Amygdala (tissue), 56 donors: ENCODE measurements at regions not wholly inside any gene's neighbourhood (a gene's known extent, or its start where the extent isn't known, plus 50 kb on each side); places are given as distances from the start of the nearest gene placed in this dataset.
"Not testable (repeated sequence)": the region's sequence is repeated elsewhere in the genome, so short reads cannot be mapped to it uniquely, and the experiment has no call there.

Experiments used
- DNase-seq, 56 donors: peaks; one replicate each; lab custom pipeline; 2025; lab: John Stamatoyannopoulos, UW

DNA sequence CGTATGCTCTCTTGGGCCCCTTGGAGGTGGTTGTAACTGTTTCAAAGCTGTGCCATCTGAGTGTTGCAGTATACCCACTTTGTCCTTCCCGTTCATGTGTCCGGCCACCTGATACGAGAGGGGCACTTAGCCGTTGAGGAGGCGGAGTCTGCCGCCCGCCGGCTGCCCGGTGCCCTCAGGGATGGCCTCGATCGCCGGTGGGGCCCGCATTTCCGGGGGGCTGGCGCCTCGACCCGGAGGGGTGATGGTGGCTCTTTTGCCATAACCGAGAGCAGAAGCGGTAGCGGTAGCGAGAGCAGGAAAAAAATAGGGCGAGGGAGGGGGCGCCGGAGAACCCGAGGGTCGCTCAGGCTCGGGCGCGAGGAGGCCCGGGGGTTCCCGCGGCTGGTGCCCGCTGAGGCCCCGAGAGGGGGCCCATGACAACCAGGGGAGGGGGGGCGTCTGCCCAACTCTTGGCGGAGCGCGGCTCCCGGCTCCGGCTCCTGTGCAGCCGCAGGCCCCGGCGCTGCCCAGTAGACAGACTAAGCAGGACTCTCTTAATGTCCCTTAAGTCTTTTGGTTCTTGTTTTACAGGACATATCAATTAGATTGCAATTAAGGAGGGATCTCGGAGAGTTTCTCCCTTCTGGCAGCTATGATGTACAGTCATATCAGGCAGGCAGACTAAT is 342.7 kb upstream of the SGCG start:
- no peak for DNase-seq

DNA sequence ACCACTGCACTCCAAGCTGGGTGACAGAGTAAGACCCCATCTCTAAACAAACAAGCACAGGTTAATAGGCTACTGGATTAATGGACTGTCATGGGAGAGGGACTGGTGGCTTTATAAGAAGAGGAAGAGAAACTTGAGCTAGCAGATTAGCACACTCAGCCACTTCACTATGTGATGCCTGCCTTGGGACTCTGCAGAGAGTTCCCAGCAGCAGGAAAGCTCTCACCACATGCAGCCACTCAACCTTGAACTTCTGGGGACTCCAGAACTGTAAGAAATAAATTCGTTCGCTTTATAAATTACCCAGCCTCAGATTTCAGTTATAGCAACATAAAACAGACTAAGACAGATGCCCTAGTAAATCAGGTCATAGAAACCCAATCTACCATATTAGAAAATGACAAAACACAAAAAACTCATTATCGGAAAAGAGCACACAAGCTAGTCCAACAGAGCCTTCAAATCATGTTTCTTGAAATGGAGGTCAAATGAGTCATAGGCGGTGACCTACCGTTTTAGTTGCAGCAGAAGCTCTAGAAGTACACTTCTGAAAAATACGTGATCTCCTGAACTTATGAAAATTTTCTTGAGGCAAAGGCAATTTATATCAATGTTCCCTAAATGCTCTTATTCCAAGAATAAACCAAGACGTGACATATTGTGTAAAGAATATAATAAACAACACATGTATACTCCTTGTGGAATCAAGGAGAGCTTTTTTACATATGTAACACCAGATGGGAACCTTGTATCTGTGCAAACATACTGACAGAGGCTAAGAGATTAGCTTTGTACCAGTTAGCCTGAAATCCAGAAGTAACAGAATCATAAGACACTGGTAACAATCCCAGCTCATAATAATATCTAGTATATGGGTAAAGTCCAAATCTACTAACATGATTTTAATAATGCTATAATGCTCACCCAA is 340.9 kb upstream of the SGCG start:
- DNase-seq = no peak

DNA sequence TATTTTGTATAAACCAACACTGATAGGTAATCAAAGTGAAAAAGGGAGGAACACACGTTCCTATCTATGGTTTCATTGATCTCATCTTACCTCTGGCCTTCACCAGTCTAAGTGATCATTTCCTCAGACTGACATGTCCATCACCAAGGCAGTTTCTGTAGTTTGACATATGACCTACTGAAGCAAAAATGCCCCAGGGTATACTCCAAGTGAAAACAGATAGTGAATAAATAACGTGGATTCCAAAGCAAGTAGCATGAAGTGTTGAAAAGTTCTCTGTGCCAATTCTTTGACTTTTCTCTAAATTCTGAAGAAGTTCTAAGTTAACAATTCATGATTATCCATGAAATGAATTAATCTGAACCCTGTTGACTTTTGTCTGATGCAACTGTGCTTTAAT is 334.2 kb upstream of the SGCG start:
- DNase-seq = no peak

DNA sequence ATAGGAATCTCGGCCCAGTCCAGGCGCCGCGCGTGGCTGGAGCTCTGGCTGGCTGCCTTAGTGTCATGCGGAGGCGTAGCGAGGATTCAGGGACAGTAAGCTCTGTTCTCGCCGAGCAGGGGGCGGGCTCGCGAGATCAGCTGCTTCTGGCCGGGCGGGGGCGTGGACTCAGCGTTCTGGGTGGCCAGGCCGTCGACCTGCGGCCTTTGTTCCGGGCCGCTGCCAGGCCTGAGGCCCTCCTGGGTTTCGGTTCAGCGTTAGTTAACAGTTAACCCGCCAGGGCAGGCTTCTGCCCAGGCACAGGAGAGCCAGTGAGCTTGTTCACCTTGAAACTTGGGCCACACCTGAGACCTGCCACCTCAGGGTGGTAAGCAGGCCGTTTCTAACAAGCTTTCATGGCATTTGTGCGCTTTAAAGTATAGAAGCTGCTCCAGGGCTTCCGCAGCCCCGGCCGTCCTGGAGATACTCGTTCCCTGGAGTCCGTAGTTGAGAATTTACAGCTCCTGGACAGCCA is 332.2 kb upstream of the SGCG start:
- DNase-seq = no peak

DNA sequence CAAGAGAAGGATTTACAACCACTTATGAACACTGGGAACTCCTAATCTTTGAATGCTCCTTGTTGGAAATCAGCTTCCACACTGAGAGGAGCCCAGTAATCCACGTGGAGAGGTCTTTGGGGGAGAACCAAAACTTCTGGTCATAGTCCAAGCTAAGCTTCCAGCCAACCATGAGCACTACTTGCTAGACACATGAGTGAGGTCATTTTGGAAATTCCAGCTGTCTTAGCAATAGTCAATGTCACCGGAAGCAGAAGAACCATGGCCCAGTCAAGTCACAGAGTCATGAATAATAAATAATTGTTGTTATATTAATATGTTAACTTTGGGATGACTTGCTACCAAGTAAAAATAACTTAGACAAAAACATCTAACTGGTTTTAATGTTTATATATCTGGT is 324.9 kb upstream of the SGCG start:
- DNase-seq = no peak

DNA sequence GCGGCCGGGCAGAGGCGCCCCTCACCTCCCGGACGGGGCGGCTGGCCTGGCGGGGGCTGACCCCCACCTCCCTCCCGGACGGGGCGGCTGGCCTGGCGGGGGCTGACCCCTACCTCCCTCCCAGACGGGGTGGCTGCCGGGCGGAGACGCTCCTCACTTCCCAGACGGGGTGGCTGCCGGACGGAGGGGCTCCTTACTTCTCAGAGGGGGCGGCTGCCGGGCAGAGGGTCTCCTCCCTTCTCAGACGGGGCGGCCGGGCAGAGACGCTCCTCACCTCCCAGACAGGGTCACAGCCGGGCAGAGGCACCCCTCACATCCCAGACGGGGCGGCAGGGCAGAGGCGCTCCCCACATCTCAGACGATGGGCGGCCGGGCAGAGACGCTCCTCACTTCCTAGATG is 321.8 kb upstream of the SGCG start:
- DNase-seq = not testable (repeated sequence)

DNA sequence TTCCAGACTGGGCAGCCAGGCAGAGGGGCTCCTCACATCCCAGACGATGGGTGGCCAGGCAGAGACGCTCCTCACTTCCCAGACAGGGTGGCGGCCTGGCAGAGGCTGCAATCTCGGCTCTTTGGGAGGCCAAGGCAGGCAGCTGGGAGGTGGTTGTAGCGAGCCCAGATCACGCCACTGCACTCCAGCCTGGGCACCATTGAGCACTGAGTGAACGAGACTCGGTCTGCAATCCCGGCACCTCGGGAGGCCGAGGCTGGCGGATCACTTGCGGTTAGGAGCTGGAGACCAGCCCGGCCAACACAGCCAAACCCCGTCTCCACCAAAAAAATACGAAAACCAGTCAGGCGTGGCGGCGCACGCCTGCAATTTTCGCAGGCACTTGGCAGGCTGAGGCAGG is 321.4 kb upstream of the SGCG start:
- not testable (repeated sequence) for DNase-seq

DNA sequence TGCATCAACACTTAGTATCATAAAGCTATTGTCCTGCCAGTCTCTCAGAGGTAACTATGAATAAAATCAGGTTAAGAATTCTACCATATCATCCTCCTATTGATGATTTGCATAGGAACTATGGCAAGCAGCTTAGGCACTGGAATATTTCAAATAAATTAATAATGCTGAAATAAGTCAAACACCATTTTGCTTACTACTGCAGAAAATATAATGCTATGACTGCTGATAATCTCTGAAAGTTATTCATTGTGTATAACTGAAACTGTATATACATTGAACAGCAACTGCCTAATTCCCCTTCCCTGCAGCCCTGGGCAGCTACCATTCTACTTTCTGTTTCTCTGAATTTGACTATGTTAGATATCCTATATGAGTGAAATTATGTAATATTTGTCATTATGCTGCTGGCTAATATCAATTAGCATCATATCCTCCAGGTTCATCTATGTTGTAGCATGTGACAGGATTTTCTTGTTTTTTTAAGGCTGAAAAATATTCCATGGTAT is 318.8 kb upstream of the SGCG start:
- DNase-seq = no peak

DNA sequence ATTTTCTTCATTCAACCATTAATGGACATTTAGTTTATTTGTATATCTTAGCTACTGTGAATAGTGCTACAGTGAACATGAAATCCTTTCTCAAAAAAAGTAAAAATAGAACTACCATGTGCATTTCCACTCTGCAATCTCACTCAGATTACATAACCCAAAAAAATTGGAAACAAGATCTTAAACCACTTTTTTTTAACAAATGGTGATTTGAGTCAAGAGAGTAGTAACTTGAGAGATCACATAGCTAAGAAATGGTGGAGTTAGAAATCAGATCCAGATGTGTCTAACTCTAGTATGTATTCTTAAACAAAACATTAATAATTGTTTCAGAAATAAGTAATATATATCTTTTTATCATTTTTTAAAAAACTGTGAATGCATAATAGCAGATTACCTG is 318.3 kb upstream of the SGCG start:
- DNase-seq = no peak

DNA sequence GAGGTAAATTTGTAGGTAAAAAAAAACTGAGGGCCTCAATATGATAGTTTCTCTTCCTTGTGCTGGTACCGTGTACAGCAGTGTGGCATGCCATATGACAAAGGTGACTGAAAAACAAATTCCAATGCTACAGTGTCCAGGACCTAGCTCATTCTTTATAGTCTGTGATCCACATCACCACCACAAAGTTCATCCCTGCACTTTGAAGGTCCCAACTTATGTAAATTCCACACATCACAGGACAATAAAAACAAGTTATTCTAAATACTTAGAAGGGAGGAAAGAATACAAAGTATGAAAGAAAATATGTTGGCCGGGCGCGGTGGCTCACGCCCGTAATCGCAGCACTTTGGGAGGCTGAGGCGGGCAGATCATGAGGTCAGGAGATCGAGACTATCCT is 314.6 kb upstream of the SGCG start:
- DNase-seq = no peak

DNA sequence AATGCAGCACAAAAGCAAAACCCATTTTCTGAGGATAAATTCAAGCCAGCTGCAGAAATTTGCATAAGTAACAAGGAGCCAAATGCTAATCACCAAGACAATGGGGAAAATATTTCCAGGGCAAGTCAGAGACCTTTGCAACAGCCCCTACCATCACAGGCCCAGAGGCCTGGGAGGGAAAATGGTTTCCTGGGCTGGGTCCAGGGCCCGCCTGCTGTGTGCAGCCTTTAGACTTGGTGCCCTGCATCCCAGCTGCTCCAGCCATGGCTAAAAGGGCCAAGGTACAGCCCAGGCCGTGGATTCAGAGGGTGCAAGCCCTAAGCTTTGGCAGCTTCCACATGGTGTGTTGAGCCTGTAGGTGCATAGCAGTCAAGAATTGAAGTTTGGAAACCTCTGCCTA is 309.5 kb upstream of the SGCG start:
- DNase-seq = no peak

DNA sequence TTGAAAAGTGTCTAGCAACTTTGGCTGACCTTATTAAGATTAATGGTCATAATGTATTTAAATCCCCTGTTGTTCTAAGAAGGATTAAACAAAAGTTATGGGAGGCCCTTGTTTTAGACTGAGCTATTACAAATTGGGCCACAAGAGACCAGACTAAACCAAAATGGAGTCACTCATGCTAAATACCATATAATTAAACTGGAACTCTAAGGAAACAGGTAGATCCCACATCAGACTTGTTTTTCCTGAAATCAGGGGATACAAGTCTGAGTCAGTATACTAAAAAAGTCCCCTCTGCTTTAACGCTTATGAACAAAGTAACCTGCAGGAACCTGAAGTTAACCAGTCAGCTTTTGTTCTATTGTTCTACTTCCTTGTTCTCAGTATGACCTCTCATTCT is 305.9 kb upstream of the SGCG start:
- no peak for DNase-seq

DNA sequence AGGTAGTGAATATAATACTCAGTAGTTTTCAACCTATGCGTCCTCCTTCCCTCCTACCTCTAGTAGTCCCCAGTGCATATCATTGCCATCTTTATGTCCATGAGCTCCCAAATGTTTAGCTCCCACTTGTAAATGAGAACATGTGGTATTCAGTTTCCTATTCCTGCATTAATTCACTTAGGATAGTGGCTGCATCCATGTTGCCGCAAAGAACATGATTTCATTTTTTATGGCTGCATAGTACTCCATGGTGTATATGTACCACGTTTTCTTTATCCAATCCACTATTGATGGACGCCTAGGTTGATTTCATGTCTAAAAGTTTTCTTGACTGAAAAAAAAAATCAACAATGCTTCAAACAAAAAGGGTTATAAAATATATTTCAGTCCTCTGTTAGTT is 303.4 kb upstream of the SGCG start:
- no peak for DNase-seq

DNA sequence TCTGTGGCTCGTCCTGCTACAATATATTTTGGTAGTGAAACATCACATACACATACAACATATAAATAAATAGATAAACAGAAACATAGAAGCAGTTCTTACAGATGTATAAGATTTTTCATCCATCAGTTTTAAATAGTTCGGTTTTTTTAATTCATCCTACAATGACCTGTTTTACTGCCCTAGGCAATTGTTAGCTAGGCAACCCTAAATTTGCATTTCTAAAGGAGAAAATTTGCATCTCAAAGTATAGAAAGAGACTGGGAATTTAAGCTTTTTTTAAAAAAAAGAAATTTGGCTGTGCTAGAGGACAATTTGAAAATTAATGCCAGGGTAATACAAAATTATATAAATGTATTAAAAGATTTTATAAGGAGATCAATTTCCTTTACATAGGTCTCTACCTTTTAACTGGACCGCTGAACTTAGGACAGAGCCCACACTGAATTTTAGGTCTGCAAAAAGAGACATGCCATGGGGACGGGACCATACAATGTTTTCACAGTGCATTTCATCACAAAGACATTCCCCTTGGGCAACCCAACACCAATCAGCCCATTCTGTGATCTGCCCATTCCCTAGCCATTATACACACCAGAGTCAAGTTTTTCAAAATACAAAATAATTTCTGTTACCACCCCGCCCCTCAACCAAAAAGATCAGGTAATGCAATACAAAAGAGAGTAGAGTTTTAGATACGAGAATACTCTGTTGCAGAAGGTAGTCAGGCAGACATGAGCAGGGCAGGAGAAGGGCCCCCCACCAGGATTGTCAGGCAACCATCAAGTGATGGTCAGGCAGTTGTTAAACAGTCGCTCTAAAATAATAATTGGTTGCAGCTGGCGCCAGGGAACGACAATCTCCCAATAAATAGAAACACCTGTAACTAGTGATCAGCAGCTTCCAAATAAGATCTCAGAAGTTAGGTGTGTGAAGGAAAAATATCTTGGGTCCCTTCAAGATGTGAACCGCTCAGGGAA is 299.7 kb upstream of the SGCG start:
- DNase-seq = no peak

DNA sequence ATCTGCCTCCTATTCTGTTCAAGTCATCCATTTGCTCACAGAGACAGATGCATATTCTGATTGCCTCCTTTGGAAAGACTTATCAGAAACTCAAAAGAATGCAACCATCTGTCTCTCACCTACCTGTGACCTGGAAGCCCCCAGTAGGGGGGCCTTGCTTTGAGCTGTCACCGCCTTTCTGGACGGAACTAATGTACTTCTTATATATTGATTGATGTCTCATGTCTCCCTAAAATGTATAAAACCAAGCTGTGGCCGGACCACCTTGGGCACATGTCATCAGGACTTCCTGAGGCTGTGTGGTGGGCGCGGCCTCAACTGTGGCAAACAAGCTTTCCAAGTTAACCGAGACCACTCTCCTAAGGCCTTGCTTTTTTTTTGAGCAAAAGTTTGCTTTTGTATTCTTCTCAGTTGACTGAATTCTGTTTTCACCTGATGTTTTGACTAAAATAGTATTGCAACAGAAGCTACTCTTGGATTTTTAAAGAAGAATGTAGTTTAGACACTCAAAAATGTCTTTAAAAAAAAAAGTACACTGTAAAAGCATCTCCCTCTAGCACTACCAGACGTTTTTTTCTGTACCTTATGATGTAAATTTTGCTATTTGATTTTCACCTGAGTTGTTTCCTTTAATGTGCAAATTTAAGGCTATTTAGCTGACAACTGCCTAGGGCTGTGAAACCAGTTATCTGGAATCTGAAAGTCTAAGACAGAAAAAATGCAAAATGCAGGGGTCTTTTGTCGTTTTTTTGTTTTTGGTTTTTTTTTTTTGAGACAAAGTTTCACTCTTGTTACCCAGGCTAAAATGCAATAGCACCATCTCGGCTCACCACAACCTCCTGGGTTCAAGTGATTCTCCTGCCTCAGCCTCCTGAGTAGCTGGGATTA is 298.8 kb upstream of the SGCG start:
- not testable (repeated sequence) for DNase-seq

DNA sequence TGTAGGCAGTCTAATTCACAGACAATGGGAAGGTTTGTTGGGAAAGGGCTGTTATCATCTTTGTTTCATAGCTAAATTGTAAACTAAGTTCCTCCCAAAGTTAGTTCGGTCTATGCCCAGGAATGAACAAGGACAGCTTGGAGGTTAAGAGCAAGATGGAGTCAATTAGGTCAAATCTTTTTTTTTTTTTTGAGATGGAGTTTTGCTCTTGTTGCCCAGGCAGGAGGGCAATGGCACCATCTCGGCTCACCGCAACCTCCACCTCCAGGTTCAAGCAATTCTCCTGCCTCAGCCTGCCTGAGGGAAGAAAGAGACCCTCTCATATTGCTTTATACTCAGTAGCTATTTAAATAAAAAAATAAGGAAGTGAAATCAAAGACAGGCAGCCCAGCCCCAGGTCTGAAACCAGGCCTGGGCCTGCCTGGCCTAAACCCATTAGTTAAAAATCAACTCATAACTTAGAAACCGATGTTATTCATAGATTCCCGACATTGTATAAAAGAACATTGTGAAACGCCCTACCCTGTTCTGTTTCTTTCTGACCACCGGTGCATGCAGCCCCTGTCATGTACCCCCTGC is 297.4 kb upstream of the SGCG start:
- no peak for DNase-seq

DNA sequence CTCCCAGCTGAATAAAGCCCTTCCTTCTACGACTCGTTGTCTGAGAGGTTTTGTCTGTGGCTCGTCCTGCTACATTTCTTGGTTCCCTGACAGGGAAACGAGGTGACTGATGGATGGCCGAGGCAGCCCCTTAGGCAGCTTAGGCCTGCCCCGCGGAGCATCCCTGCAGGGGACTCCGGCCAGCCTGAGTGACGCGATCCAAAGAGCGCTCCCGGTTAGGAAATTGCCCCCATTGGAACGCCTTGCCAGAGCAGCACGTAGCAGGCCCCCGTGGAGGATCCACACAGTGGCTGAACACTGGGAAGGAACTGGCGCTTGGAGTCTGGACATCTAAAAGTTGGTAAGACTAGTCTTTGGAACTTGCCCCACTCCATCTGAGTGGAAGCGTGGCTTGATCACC is 296.8 kb upstream of the SGCG start:
- peak in 1 of 56 donors; percentile 5 for DNase-seq

DNA sequence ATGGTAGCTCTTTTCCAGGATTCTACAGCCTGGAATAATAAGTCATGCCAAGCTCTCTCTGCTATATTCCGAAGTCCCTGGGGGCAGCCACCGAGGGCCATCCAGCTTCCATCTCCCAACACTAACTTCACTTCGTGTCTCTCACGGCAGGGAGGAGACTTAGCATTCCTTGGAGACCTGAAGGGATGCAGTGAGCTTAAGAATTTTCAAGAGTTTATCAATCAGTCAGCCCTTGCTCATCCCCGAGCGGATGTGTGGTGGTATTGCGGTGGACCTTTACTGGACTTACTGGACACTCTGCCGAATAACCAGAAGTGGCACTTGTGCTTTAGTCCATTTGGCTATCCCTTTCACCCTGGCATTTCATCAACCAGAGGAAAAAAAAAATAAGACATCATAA is 294.7 kb upstream of the SGCG start:
- DNase-seq = not testable (repeated sequence)

DNA sequence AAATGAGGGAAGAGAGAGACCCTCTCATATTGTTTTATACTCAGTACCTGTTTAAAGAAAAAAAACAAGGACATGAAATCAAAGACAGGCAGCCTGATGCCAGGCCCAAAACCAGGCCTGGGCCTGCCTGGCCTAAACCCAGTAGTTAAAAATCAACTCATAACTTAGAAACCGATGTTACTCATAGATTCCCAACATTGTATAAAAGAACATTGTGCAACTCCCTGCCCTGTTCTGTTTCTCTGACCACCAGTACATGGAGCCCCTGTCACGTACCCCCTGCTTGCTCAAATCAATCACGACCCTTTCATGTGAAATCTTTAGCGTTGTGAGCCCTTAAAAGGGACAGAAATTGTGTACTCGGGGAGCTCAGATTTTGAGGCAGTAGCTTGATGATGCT is 291.4 kb upstream of the SGCG start:
- DNase-seq = not testable (repeated sequence)
